C4-2B (cell line): ENCODE measurements at regions not wholly inside any gene's neighbourhood (a gene's known extent, or its start where the extent isn't known, plus 50 kb on each side); places are given as distances from the start of the nearest gene placed in this dataset.

Source experiments
- ZFX ChIP-seq: fragments of 450-650 bp; IDR thresholded peaks from 2 replicates; pipeline ENCODE4 v1.6.1; 2017
- TF ChIP-seq, protein P1 (sequence below): fragments of 450-650 bp; conservative IDR thresholded peaks from 2 replicates; pipeline ENCODE4 v1.5.1; 2017; ENCODE audit warnings: mild to moderate bottlenecking

GRCh38 chr11:70530629-70531185 lies 132.4 kb downstream of the CTTN start:
- TF ChIP-seq, protein P1, sequence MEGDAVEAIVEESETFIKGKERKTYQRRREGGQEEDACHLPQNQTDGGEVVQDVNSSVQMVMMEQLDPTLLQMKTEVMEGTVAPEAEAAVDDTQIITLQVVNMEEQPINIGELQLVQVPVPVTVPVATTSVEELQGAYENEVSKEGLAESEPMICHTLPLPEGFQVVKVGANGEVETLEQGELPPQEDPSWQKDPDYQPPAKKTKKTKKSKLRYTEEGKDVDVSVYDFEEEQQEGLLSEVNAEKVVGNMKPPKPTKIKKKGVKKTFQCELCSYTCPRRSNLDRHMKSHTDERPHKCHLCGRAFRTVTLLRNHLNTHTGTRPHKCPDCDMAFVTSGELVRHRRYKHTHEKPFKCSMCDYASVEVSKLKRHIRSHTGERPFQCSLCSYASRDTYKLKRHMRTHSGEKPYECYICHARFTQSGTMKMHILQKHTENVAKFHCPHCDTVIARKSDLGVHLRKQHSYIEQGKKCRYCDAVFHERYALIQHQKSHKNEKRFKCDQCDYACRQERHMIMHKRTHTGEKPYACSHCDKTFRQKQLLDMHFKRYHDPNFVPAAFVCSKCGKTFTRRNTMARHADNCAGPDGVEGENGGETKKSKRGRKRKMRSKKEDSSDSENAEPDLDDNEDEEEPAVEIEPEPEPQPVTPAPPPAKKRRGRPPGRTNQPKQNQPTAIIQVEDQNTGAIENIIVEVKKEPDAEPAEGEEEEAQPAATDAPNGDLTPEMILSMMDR = no peak
- no peak for TF ChIP-seq ZFX
